ENCODE measurements at regions not wholly inside any gene's neighbourhood (a gene's known extent, or its start where the extent isn't known, plus 50 kb on each side); places are given as distances from the start of the nearest gene placed in this dataset.

GRCh38 chrX:3252744-3253143, 93.7 kb downstream of the MXRA5 start:
- no peak overlapping the region for H3K4me2 ChIP-seq (ENCODE audit: control insufficient read depth, insufficient read depth)
- no peak overlapping the region for H3K9ac ChIP-seq (ENCODE audit: control insufficient read depth, insufficient read depth, low read length)
- no peak overlapping the region for H3K27ac ChIP-seq (ENCODE audit: control insufficient read depth, insufficient read depth)
- in situ Hi-C loops (cut with MboI): no loop called here
- WGBS (ENCODE audit: insufficient coverage, insufficient replicate concordance, low lambda C conversion rate, missing lambda C conversion rate): 11% methylated on average over 3 of the region's 3 CpGs
- no peaks in the 10 kb centered on the region for H3K9me3 ChIP-seq (replicated peaks; ENCODE audit: control insufficient read depth, insufficient read depth, low read length)
- BruUV-seq (replicated peaks): no TSS peak
- SMC1A ChIA-PET (ENCODE audit: uncharacterized antibody, unreplicated experiment): no interaction called here
- ATAC-seq (no peak), DNase-seq (ENCODE audit: low read depth, low spot score) (no peak), FAIRE-seq (no peak)
- RAD21 ChIA-PET (ENCODE audit: unreplicated experiment): no interaction called here
- TF ChIP-seq CTCF (IDR thresholded peaks at IDR 0.05 in 2 of 3, conservative IDR thresholded peaks at IDR 0.05 in 1 of 3; ENCODE audit: control insufficient read depth in 2 of 3, extremely low read depth in 1 of 3, insufficient read depth in 1 of 3, low read depth in 3 of 3, low read length in 3 of 3) (no peak), SPI1 (IDR thresholded peaks at IDR 0.05; ENCODE audit: borderline replicate concordance, insufficient read depth, low read depth, low read length) (peak; percentile 20; the same call in 1 of the 2 replicates), EP300 (IDR thresholded peaks at IDR 0.05; ENCODE audit: borderline replicate concordance in 1 of 2, control insufficient read depth in 1 of 2, low read depth in 2 of 2, low read length in 2 of 2) (no peak), ATF2 (IDR thresholded peaks at IDR 0.05; ENCODE audit: low read length) (peak; percentile 35; the same call in 1 of the 2 replicates), MEF2A (IDR thresholded peaks at IDR 0.05; ENCODE audit: insufficient read depth, low read depth, low read length) (peak; percentile 71; the same call in 1 of the 2 replicates), FOXK2 (IDR thresholded peaks at IDR 0.05) (no peak)
- H3K27me3 ChIP-seq (replicated peaks in 1 of 2; ENCODE audit: control insufficient read depth in 2 of 2, insufficient read depth in 2 of 2, low read length in 1 of 2): no peaks in the 10 kb centered on the region
- no peaks in the 10 kb centered on the region for H3K36me3 ChIP-seq (ENCODE audit: control insufficient read depth in 2 of 2, insufficient read depth in 2 of 2, low read length in 1 of 2)
- H2AFZ ChIP-seq (ENCODE audit: control insufficient read depth, low read depth, low read length): no peak overlapping the region
- H3K4me1 ChIP-seq (ENCODE audit: control insufficient read depth, insufficient read depth, low read length): no peaks in the 10 kb centered on the region
- CTCF ChIA-PET: interaction anchor here (0.7 kb wide), 1 partner anchor 334 kb away, joined by 4 read pairs; no protein-coding TSS in a partner anchor
- H3K4me3 ChIP-seq: no peak overlapping the region
- intact Hi-C loops (cut with micrococcal nuclease; ENCODE audit: unreplicated experiment): no loop called here
- POLR2A ChIA-PET: no interaction called here
- no peaks in the 10 kb centered on the region for H4K20me1 ChIP-seq (ENCODE audit: control insufficient read depth, insufficient read depth)
- H3K79me2 ChIP-seq (ENCODE audit: control insufficient read depth, insufficient read depth, low read length): no peaks in the 10 kb centered on the region

All from GM12878 (cell line).